CD4-positive, CD25-positive, alpha-beta regulatory T cell (primary cell): ENCODE measurements at regions not wholly inside any gene's neighbourhood (a gene's known extent, or its start where the extent isn't known, plus 50 kb on each side); places are given as distances from the start of the nearest gene placed in this dataset.
"Not testable (repeated sequence)": the region's sequence is repeated elsewhere in the genome, so short reads cannot be mapped to it uniquely, and the experiment has no call there.

Experiments
- ATAC-seq, 2 donors: fragments of 150-1000 bp; cut with Tn5 transposase; one replicate each; pipeline ENCODE4 v1.10.0; 2021; ENCODE audit warnings: low read depth in 2 of 2, moderate number of reproducible peaks in 2 of 2, moderate library complexity in 1 of 2
- DNase-seq, 3 donors: peaks; one replicate each; pipeline versions ENCODE4 v3.0.0 to v3.0.0-alpha.2; 2012 to 2022; ENCODE audit warnings: mixed read lengths in 1 of 3
- H3K27ac ChIP-seq: one replicate; pipeline ENCODE4 v1.7.0; 2013; ENCODE audit warnings: mild to moderate bottlenecking, low read length; ENCODE audit not compliant: insufficient read depth, poor library complexity, severe bottlenecking
- H3K27me3 ChIP-seq: one replicate; pipeline ENCODE4 v1.7.0; 2013; ENCODE audit warnings: low read length; ENCODE audit not compliant: control insufficient read depth, insufficient read depth
- H3K36me3 ChIP-seq: one replicate; pipeline ENCODE4 v1.7.0; 2013; ENCODE audit warnings: mild to moderate bottlenecking, low read length, moderate library complexity; ENCODE audit not compliant: control insufficient read depth, insufficient read depth
- H3K4me1 ChIP-seq: 2 replicates; pipeline ENCODE4 v1.7.0; 2013; ENCODE audit warnings: mild to moderate bottlenecking, low read length; ENCODE audit not compliant: insufficient read depth, control insufficient read depth, poor library complexity, severe bottlenecking
- H3K4me3 ChIP-seq: one replicate; pipeline ENCODE4 v1.7.0; 2013; ENCODE audit warnings: low read depth, mild to moderate bottlenecking, low read length, moderate library complexity
- H3K9me3 ChIP-seq, 2 experiments: 1 replicate in 1 of 2; 2 replicates in 1 of 2; pipeline ENCODE4 v1.7.0; 2013; ENCODE audit warnings: low read length in 2 of 2, mild to moderate bottlenecking in 1 of 2, moderate library complexity in 1 of 2; ENCODE audit not compliant: control insufficient read depth in 2 of 2
- H3K27ac Mint-ChIP-seq, 3 donors: one replicate each; pipeline ENCODE4 v1.8.0; 2020 to 2022; ENCODE audit warnings: mild to moderate bottlenecking in 3 of 3, mixed read lengths in 3 of 3, moderate library complexity in 2 of 3
- H3K27me3 Mint-ChIP-seq: one replicate; pipeline ENCODE4 v1.8.0; 2022; ENCODE audit warnings: mild to moderate bottlenecking, mixed read lengths
- H3K36me3 Mint-ChIP-seq: one replicate; pipeline ENCODE4 v1.8.0; 2020; ENCODE audit warnings: mixed read lengths
- H3K4me1 Mint-ChIP-seq, 4 donors: one replicate each; pipeline ENCODE4 v1.8.0; 2020 to 2022; ENCODE audit warnings: mixed read lengths in 4 of 4, mild to moderate bottlenecking in 1 of 4
- H3K4me3 Mint-ChIP-seq, 4 donors: one replicate each; pipeline ENCODE4 v1.8.0; 2020 to 2022; ENCODE audit warnings: mild to moderate bottlenecking in 4 of 4, mixed read lengths in 4 of 4, moderate library complexity in 3 of 4
- H3K9me3 Mint-ChIP-seq, 7 donors: one replicate each; pipeline ENCODE4 v1.8.0; 2020 to 2022; ENCODE audit warnings: mixed read lengths in 7 of 7, mild to moderate bottlenecking in 3 of 7, moderate library complexity in 2 of 7

DNA sequence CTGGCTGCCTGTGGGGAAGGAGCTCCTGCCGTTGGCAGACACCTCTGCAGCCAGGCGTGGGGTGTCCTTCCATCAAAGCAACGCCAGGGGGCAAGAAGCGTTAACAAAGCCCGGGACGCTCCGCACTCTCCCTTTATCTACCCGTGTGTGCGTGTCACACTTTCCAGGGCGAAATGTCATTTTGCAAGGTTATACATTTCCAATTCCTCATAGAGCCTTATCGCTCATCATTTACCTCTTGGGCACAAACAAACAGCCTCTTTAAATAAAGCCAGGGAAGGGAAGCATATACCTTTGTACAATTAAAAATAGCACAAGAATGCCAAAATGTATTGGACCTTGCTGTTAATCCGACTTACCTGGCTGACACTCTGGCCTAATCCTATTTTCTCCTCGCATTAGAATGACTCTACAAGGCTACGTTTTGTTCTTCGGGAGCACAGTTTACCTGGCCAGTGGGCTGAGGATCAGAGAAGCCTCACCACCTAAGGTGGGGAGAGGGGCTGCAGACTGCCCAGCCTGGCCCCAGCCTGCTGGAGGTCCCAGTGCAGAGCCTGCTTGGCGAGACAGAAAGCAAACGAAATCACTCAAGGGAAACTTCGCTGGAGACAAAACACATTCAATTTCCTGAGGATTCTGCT is 77.6 kb upstream of the EN2 start:
- Histone ChIP-seq H3K9me3 (no peaks in the 10 kb centered on the region), H3K4me3 (no peak overlapping the region), H3K4me1 (peaks cover 18% of the 10 kb centered on the region), H3K36me3 (no peaks in the 10 kb centered on the region), H3K27me3 (peaks cover 53% of the 10 kb centered on the region), H3K27ac (no peak overlapping the region)
- DNase-seq (peak; percentile 24 to 73 (median 45)), ATAC-seq (peak; percentile 52 to 78)
- Mint-ChIP-seq H3K36me3 (no peaks in the 10 kb centered on the region), H3K4me3 (peak overlapping the region in 3 of 4 donors; percentile 45 to 74 (median 46)), H3K9me3 (peaks cover 0 to 2% (median 0%) of the 10 kb centered on the region in 7 donors), H3K4me1 (peaks cover 5 to 33% (median 15%) of the 10 kb centered on the region in 4 donors), H3K27ac (no peak overlapping the region), H3K27me3 (peaks cover 88% of the 10 kb centered on the region)

DNA sequence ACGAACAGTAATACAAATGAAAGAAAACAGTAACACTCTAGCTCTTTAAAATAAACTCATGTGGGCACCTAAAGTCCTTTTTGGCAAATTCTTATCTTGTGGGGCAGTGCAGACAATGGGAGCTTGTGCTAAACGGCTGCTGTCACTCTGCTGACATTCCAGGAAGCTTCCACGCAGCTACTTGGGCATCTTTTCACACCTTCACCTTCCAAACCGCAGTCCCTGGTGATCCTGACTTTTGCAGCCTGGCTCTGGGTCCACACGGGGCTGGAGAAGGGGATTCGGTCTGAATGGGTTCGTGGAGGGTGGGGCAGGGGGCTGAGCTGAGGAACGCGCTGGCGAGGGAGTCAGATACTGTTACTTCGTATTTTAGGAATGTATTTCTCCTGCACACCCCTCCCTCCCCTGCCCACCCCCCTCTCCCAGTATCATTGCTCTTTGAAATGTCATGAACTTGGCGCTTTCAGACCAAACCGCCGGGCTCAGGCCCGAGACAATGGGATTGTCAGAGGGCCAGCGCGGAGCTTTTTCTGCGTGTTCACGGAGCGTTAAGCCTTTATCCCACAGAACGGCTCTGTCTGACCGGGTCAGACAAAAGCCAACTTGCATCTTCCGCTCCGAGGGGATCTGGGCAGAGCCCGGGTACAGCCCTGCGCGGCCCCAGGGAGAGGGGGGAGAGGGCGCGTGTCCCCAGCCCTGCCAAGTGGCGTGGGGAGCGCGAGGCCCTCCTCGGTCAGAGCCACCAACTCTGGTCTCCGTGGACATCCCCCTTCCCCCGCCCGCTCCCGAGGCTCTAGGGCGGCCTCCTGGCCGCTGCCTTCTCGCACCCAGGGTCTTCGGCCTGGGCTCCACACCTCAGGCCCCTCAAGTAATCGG is 76.7 kb upstream of the EN2 start:
- Histone ChIP-seq H3K27me3 (peaks cover 45% of the 10 kb centered on the region), H3K36me3 (no peaks in the 10 kb centered on the region), H3K4me3 (no peak overlapping the region), H3K4me1 (peaks cover 18% of the 10 kb centered on the region), H3K9me3 (no peaks in the 10 kb centered on the region), H3K27ac (no peak overlapping the region)
- no peak overlapping the region for H3K27ac Mint-ChIP-seq
- peaks cover 79% of the 10 kb centered on the region for H3K27me3 Mint-ChIP-seq
- H3K4me3 Mint-ChIP-seq = peak overlapping the region in 1 of 4 donors; percentile 43
- peaks cover 0 to 2% (median 0%) of the 10 kb centered on the region in 7 donors for H3K9me3 Mint-ChIP-seq
- DNase-seq (no peak), ATAC-seq (no peak)
- H3K4me1 Mint-ChIP-seq = peaks cover 0 to 26% (median 10%) of the 10 kb centered on the region in 4 donors
- no peaks in the 10 kb centered on the region for H3K36me3 Mint-ChIP-seq

GRCh38 chr7:155381852-155382801 is 75.8 kb upstream of the EN2 start:
- peaks cover 36% of the 10 kb centered on the region for H3K27me3 ChIP-seq
- no peaks in the 10 kb centered on the region for H3K36me3 ChIP-seq
- H3K9me3 Mint-ChIP-seq = peaks cover 0 to 2% (median 0%) of the 10 kb centered on the region in 7 donors
- H3K4me3 Mint-ChIP-seq = peak overlapping the region in 1 of 4 donors; percentile 46
- no peaks in the 10 kb centered on the region for H3K36me3 Mint-ChIP-seq
- H3K4me1 ChIP-seq = peaks cover 18% of the 10 kb centered on the region
- ATAC-seq (no peak), DNase-seq (no peak)
- no peak overlapping the region for H3K4me3 ChIP-seq
- peaks cover 70% of the 10 kb centered on the region for H3K27me3 Mint-ChIP-seq
- H3K4me1 Mint-ChIP-seq = peaks cover 0 to 26% (median 10%) of the 10 kb centered on the region in 4 donors
- H3K9me3 ChIP-seq = no peaks in the 10 kb centered on the region
- H3K27ac Mint-ChIP-seq = no peak overlapping the region
- H3K27ac ChIP-seq = no peak overlapping the region

GRCh38 chr7:155382802-155383171 is 75.1 kb upstream of the EN2 start:
- no peak for DNase-seq
- Mint-ChIP-seq H3K9me3 (peaks cover 0 to 2% (median 0%) of the 10 kb centered on the region in 7 donors), H3K36me3 (no peaks in the 10 kb centered on the region), H3K4me3 (no peak overlapping the region), H3K27ac (no peak overlapping the region), H3K27me3 (peaks cover 64% of the 10 kb centered on the region), H3K4me1 (peaks cover 0 to 22% (median 10%) of the 10 kb centered on the region in 4 donors)
- no peak for ATAC-seq
- peaks cover 12% of the 10 kb centered on the region for H3K4me1 ChIP-seq
- H3K27me3 ChIP-seq = peaks cover 31% of the 10 kb centered on the region
- H3K9me3 ChIP-seq = no peaks in the 10 kb centered on the region
- no peak overlapping the region for H3K27ac ChIP-seq
- no peak overlapping the region for H3K4me3 ChIP-seq
- no peaks in the 10 kb centered on the region for H3K36me3 ChIP-seq

DNA sequence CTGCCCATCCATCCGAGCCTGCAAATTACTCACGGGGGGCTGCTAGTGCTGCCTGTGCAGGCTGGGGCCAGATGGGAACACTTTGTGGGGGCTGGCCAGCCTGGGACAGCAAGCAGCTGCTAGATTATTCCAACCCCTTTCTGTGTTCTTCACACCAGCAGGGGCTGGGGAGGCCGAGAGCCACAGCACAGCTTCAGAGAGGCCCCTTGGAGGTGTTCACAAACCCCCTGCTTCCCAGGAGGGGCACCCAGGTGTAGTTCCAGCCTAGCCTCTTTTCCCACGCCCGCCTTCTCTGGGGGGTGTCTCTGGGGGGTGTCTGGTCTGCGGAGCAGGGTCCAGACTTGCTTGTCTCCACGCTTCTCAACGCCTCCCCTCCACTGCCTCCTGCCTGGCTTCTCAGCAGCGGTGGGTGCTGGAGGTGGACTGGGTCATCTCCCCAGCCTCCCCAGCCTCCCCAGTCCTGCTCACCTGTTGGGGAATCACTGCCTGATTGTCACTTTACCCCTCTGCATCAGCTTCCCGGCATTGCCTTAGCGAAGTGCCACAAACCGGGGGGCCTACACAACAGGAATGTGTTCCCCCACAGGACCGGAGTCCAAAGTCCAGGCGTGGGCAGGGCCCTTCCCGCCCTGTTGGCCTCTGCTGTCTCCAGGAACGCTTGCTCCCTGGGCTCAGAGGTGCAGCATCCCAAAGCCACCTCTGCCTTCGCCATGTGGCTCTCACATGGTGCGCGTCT is 74.0 kb upstream of the EN2 start:
- H3K4me3 ChIP-seq = no peak overlapping the region
- no peaks in the 10 kb centered on the region for H3K9me3 ChIP-seq
- no peak overlapping the region for H3K27ac ChIP-seq
- Mint-ChIP-seq H3K9me3 (peaks cover 0 to 2% (median 0%) of the 10 kb centered on the region in 7 donors), H3K27ac (no peak overlapping the region), H3K27me3 (peaks cover 53% of the 10 kb centered on the region), H3K4me1 (peaks cover 0 to 14% (median 9%) of the 10 kb centered on the region in 4 donors), H3K4me3 (no peak overlapping the region), H3K36me3 (no peaks in the 10 kb centered on the region)
- H3K4me1 ChIP-seq = peaks cover 10% of the 10 kb centered on the region
- H3K27me3 ChIP-seq = peaks cover 22% of the 10 kb centered on the region
- DNase-seq (no peak), ATAC-seq (no peak)
- H3K36me3 ChIP-seq = no peaks in the 10 kb centered on the region

GRCh38 chr7:155384751-155385150 is 73.2 kb upstream of the EN2 start:
- ATAC-seq (no peak), DNase-seq (no peak)
- peaks cover 45% of the 10 kb centered on the region for H3K27me3 Mint-ChIP-seq
- Histone ChIP-seq H3K27ac (no peak overlapping the region), H3K36me3 (no peaks in the 10 kb centered on the region), H3K9me3 (no peaks in the 10 kb centered on the region), H3K27me3 (peaks cover 15% of the 10 kb centered on the region), H3K4me1 (peaks cover 10% of the 10 kb centered on the region), H3K4me3 (no peak overlapping the region)
- peaks cover 0 to 2% (median 0%) of the 10 kb centered on the region in 7 donors for H3K9me3 Mint-ChIP-seq
- H3K36me3 Mint-ChIP-seq = no peaks in the 10 kb centered on the region
- no peak overlapping the region for H3K4me3 Mint-ChIP-seq
- H3K4me1 Mint-ChIP-seq = peaks cover 0 to 14% (median 9%) of the 10 kb centered on the region in 4 donors
- no peak overlapping the region for H3K27ac Mint-ChIP-seq

GRCh38 chr7:155385182-155385581 is 72.7 kb upstream of the EN2 start:
- not testable (repeated sequence) for H3K36me3 Mint-ChIP-seq, DNase-seq, H3K4me3 ChIP-seq, H3K9me3 ChIP-seq, H3K27ac ChIP-seq, H3K4me3 Mint-ChIP-seq, ATAC-seq, H3K4me1 ChIP-seq, H3K9me3 Mint-ChIP-seq, H3K36me3 ChIP-seq, H3K27ac Mint-ChIP-seq
- Mint-ChIP-seq H3K27me3 (peaks cover 41% of the 10 kb centered on the region), H3K4me1 (peaks cover 0 to 11% (median 6%) of the 10 kb centered on the region in 4 donors)
- peaks cover 12% of the 10 kb centered on the region for H3K27me3 ChIP-seq
